Body of pancreas (tissue), 4 donors: ENCODE measurements at regions not wholly inside any gene's neighbourhood (a gene's known extent, or its start where the extent isn't known, plus 50 kb on each side); places are given as distances from the start of the nearest gene placed in this dataset.

Experiments
- POLR2A ChIP-seq, 3 donors: fragments of 450-650 bp; IDR thresholded peaks; one replicate each; pipeline ENCODE4 v1.6.1; 2016; ENCODE audit warnings: antibody characterized with exemption in 3 of 3, mild to moderate bottlenecking in 2 of 3
- TF ChIP-seq, protein P1 (sequence below), 7 experiments: fragments of 450-650 bp in 4 of 7; fragments of 200-600 bp in 3 of 7; sonication (generic) in 3 of 7; IDR thresholded peaks; one replicate each; pipeline ENCODE4 v1.5.1; 2016 to 2019; ENCODE audit warnings: antibody characterized with exemption in 7 of 7

DNA sequence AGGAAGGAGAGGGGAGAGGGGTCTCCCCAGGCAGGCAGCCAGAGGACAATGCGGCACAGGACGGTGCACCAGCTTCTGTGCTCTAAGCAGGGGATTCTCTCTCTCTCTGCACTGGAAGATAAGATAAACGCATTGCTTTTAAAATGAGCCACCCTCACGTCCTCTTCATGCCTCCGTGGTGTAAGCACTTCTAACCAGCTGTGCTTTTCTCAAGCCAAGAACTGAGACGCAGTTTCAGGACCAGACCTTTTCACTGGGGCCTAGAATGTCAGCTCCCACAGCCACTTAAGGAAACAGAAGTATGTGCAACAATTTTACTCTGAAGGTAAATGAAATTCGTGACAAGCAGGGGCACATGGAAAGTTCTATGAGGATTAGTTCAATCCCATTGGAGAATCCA, 82.4 kb downstream of the PSMB1 start:
- TF ChIP-seq, protein P1, sequence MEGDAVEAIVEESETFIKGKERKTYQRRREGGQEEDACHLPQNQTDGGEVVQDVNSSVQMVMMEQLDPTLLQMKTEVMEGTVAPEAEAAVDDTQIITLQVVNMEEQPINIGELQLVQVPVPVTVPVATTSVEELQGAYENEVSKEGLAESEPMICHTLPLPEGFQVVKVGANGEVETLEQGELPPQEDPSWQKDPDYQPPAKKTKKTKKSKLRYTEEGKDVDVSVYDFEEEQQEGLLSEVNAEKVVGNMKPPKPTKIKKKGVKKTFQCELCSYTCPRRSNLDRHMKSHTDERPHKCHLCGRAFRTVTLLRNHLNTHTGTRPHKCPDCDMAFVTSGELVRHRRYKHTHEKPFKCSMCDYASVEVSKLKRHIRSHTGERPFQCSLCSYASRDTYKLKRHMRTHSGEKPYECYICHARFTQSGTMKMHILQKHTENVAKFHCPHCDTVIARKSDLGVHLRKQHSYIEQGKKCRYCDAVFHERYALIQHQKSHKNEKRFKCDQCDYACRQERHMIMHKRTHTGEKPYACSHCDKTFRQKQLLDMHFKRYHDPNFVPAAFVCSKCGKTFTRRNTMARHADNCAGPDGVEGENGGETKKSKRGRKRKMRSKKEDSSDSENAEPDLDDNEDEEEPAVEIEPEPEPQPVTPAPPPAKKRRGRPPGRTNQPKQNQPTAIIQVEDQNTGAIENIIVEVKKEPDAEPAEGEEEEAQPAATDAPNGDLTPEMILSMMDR (IDR thresholded peaks at IDR 0.05), result no peak
- no peak for TF ChIP-seq POLR2A (IDR thresholded peaks at IDR 0.05)
